ENCODE measurements at regions not wholly inside any gene's neighbourhood (a gene's known extent, or its start where the extent isn't known, plus 50 kb on each side); places are given as distances from the start of the nearest gene placed in this dataset.

- Histone ChIP-seq H3K27ac (ENCODE audit: low read depth in 1 of 2, low read length in 2 of 2) (no peak overlapping the region), H3K4me2 (replicated peaks; ENCODE audit: extremely low read depth, low read length, poor library complexity, severe bottlenecking) (no peak overlapping the region), H2AFZ (ENCODE audit: insufficient read depth, low read depth, low read length, poor library complexity, severe bottlenecking) (no peak overlapping the region), H3K9ac (ENCODE audit: insufficient read depth, low read length, poor library complexity, severe bottlenecking) (no peak overlapping the region), H3K79me2 (ENCODE audit: insufficient read depth, low read length) (no peaks in the 10 kb centered on the region), H3K4me1 (ENCODE audit: control insufficient read depth in 1 of 2, insufficient read depth in 2 of 2, low read length in 2 of 2) (no peaks in the 10 kb centered on the region), H3K27me3 (ENCODE audit: control insufficient read depth in 2 of 2, insufficient read depth in 2 of 2, low read length in 2 of 2) (no peaks in the 10 kb centered on the region), H4K20me1 (ENCODE audit: insufficient read depth, low read length) (no peaks in the 10 kb centered on the region), H3K36me3 (replicated peaks in 1 of 2; ENCODE audit: control insufficient read depth in 1 of 2, insufficient read depth in 2 of 2, low read length in 2 of 2) (no peaks in the 10 kb centered on the region), H3K9me3 (replicated peaks in 1 of 2; ENCODE audit: control insufficient read depth in 1 of 2, insufficient read depth in 1 of 2, low read length in 2 of 2) (peaks cover 0 to 5% of the 10 kb centered on the region in 2 donors), H3K4me3 (replicated peaks in 1 of 3; ENCODE audit: low read depth in 2 of 3, low read length in 3 of 3) (no peak overlapping the region)
- Mint-ChIP-seq H3K27ac (no peak overlapping the region), H3K4me1 (no peaks in the 10 kb centered on the region), H3K27me3 (ENCODE audit: low read depth in 3 of 3) (no peaks in the 10 kb centered on the region), H3K36me3 (no peaks in the 10 kb centered on the region), H3K9me3 (peaks cover 0 to 8% (median 2%) of the 10 kb centered on the region in 7 donors), H3K4me3 (no peak overlapping the region)
- intact Hi-C loops (cut with micrococcal nuclease), result no loop called here
- whole genome bisulfite sequencing (ENCODE audit: insufficient coverage), result 100% methylated on average over 3 of the region's 3 CpGs
- DNase-seq, result no peak
- TF ChIP-seq CTCF (IDR thresholded peaks at IDR 0.05), result no peak
These were observed 87.0 kb upstream of the FAT1 start for GRCh38 chr4:186810613-186811150.

GRCh38 chr4:186812592-186812991 lies 88.9 kb upstream of the FAT1 start:
- H3K79me2 ChIP-seq (ENCODE audit: insufficient read depth, low read length), result no peaks in the 10 kb centered on the region

More at GRCh38 chr4:186812592-186812991, 88.9 kb upstream of the FAT1 start:
- Histone ChIP-seq H2AFZ (ENCODE audit: insufficient read depth, low read depth, low read length, poor library complexity, severe bottlenecking) (no peak overlapping the region), H3K4me2 (replicated peaks; ENCODE audit: extremely low read depth, low read length, poor library complexity, severe bottlenecking) (no peak overlapping the region), H3K4me3 (replicated peaks in 1 of 3; ENCODE audit: low read depth in 2 of 3, low read length in 3 of 3) (no peak overlapping the region), H4K20me1 (ENCODE audit: insufficient read depth, low read length) (no peaks in the 10 kb centered on the region), H3K9ac (ENCODE audit: insufficient read depth, low read length, poor library complexity, severe bottlenecking) (no peak overlapping the region), H3K27me3 (ENCODE audit: control insufficient read depth in 2 of 2, insufficient read depth in 2 of 2, low read length in 2 of 2) (no peaks in the 10 kb centered on the region), H3K27ac (ENCODE audit: low read depth in 1 of 2, low read length in 2 of 2) (no peak overlapping the region), H3K4me1 (ENCODE audit: control insufficient read depth in 1 of 2, insufficient read depth in 2 of 2, low read length in 2 of 2) (no peaks in the 10 kb centered on the region), H3K36me3 (replicated peaks in 1 of 2; ENCODE audit: control insufficient read depth in 1 of 2, insufficient read depth in 2 of 2, low read length in 2 of 2) (no peaks in the 10 kb centered on the region), H3K9me3 (replicated peaks in 1 of 2; ENCODE audit: control insufficient read depth in 1 of 2, insufficient read depth in 1 of 2, low read length in 2 of 2) (peaks cover 0 to 5% of the 10 kb centered on the region in 2 donors)
- Mint-ChIP-seq H3K4me3 (no peak overlapping the region), H3K9me3 (peaks cover 0 to 8% (median 2%) of the 10 kb centered on the region in 7 donors), H3K4me1 (no peaks in the 10 kb centered on the region), H3K27me3 (ENCODE audit: low read depth in 3 of 3) (no peaks in the 10 kb centered on the region), H3K36me3 (no peaks in the 10 kb centered on the region), H3K27ac (no peak overlapping the region)
- TF ChIP-seq CTCF (IDR thresholded peaks at IDR 0.05), result no peak
- intact Hi-C loops (cut with micrococcal nuclease), result no loop called here
- no peak for DNase-seq
